Right atrium auricular region (tissue), 2 donors: ENCODE measurements at regions not wholly inside any gene's neighbourhood (a gene's known extent, or its start where the extent isn't known, plus 50 kb on each side); places are given as distances from the start of the nearest gene placed in this dataset.

Experiments used
- DNase-seq: peaks from one replicate; pipeline ENCODE4 v3.0.0-alpha.2; 2019; ENCODE audit warnings: low spot score
- H3K27ac ChIP-seq, 2 donors: fragments of 200-600 bp; sonication (generic); 1 replicate in 1 of 2; 2 replicates in 1 of 2; pipeline ENCODE4 v1.5.1; 2016 to 2019
- H3K27me3 ChIP-seq, 2 donors: fragments of 200-600 bp; sonication (generic); one replicate each; pipeline versions ENCODE4 v1.5.1 to v1.6.0; 2017 to 2019
- H3K36me3 ChIP-seq: fragments of 200-600 bp; sonication (generic); one replicate; pipeline ENCODE4 v1.5.1; 2016
- H3K4me1 ChIP-seq, 2 donors: fragments of 200-600 bp; sonication (generic); one replicate each; pipeline versions ENCODE4 v1.5.1 to v1.6.0; 2017 to 2019
- H3K4me3 ChIP-seq, 2 donors: fragments of 200-600 bp; sonication (generic); 1 replicate in 1 of 2; 2 replicates in 1 of 2; pipeline ENCODE4 v1.5.1; 2017 to 2019; ENCODE audit warnings: mild to moderate bottlenecking in 1 of 2, moderate library complexity in 1 of 2
- H3K9me3 ChIP-seq, 2 donors: fragments of 200-600 bp; sonication (generic); one replicate each; pipeline ENCODE4 v1.5.1; 2019
- TF ChIP-seq, protein P1 (sequence below), 2 donors: fragments of 200-600 bp; sonication (generic); IDR thresholded peaks; one replicate each; pipeline ENCODE4 v1.5.1; 2019; ENCODE audit warnings: antibody characterized with exemption in 2 of 2

DNA sequence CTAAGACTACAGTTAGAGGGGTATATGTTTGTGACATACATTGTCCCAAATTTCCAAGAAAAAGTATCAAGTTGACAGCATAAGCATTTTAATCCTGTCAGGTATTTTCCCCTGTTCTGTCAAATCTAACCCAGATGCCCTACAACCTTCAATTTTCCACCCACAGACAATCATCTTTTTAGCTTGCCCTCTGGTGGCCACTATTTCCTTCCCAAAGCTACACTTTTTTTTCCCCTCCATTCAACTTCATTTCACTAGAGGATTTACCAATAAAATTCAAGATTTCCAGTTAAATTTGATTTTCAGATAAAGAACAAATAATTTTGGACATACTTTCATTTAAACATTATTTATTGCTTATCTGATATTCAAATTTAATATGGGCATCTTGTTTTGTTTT is 286.6 kb downstream of the TENT5A start:
- no peaks in the 10 kb centered on the region for H3K4me1 ChIP-seq
- TF ChIP-seq, protein P1, sequence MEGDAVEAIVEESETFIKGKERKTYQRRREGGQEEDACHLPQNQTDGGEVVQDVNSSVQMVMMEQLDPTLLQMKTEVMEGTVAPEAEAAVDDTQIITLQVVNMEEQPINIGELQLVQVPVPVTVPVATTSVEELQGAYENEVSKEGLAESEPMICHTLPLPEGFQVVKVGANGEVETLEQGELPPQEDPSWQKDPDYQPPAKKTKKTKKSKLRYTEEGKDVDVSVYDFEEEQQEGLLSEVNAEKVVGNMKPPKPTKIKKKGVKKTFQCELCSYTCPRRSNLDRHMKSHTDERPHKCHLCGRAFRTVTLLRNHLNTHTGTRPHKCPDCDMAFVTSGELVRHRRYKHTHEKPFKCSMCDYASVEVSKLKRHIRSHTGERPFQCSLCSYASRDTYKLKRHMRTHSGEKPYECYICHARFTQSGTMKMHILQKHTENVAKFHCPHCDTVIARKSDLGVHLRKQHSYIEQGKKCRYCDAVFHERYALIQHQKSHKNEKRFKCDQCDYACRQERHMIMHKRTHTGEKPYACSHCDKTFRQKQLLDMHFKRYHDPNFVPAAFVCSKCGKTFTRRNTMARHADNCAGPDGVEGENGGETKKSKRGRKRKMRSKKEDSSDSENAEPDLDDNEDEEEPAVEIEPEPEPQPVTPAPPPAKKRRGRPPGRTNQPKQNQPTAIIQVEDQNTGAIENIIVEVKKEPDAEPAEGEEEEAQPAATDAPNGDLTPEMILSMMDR (IDR thresholded peaks at IDR 0.05), result peak; percentile 31 to 67

GRCh38 chr6:81456416-81456815 is 296.1 kb downstream of the TENT5A start:
- TF ChIP-seq, protein P1 (IDR thresholded peaks at IDR 0.05), result no peak
- no peak for DNase-seq
- Histone ChIP-seq H3K27me3 (no peaks in the 10 kb centered on the region), H3K36me3 (no peaks in the 10 kb centered on the region), H3K4me1 (no peaks in the 10 kb centered on the region), H3K4me3 (no peak overlapping the region), H3K27ac (no peak overlapping the region), H3K9me3 (peaks cover 0 to 10% of the 10 kb centered on the region in 2 donors)

More for the DNA sequence above, 286.6 kb downstream of the TENT5A start:
- Histone ChIP-seq H3K9me3 (no peaks in the 10 kb centered on the region), H3K4me3 (no peak overlapping the region), H3K27me3 (no peaks in the 10 kb centered on the region), H3K36me3 (no peaks in the 10 kb centered on the region), H3K27ac (no peak overlapping the region)
- no peak for DNase-seq

DNA sequence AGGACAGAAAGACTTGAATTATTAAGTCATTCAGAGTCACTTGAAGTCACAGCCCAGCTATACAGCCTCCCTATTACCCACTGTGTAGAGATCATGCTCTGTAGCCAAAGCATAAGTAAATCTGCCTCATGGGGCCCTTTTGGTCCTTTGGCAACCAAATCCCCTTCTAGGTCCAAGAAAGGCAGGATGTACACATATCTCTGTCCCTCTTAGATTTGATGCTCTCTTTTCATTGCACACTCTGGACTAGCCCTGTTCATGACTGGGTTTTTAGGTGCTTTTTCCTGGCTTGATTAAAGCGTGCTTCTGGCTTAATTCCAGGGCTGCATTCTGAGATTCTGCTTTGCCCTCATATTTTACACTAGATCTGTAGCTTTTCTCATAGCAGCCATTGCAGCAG is 296.8 kb downstream of the TENT5A start:
- Histone ChIP-seq H3K4me1 (no peaks in the 10 kb centered on the region), H3K36me3 (no peaks in the 10 kb centered on the region), H3K27me3 (no peaks in the 10 kb centered on the region), H3K27ac (no peak overlapping the region), H3K4me3 (no peak overlapping the region), H3K9me3 (peaks cover 0 to 10% of the 10 kb centered on the region in 2 donors)
- TF ChIP-seq, protein P1 (IDR thresholded peaks at IDR 0.05), result no peak
- DNase-seq, result no peak

DNA sequence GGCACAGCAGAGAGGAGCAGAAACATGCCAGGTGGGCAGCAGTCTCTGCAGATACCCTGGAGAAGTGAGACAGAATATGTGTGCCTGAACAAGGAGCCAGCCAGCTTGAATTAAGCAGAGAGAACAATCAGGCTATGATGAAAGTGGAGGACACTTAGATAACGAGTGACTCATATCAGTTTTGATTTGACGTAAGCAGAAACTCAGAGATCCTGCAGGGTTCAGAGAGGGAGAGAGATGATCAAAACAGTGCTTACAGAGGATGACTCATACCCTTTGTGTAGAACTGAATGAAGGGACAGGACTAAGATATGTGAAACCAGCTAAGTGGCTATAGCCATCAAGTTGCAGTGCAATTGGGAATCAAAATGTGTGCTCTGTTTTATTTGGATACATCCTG is 300.7 kb downstream of the TENT5A start:
- no peaks in the 10 kb centered on the region for H3K9me3 ChIP-seq
- H3K27ac ChIP-seq, result no peak overlapping the region
- H3K4me3 ChIP-seq, result no peak overlapping the region
- TF ChIP-seq, protein P1 (IDR thresholded peaks at IDR 0.05), result no peak
- no peak for DNase-seq
- no peaks in the 10 kb centered on the region for H3K36me3 ChIP-seq
- no peaks in the 10 kb centered on the region for H3K4me1 ChIP-seq
- no peaks in the 10 kb centered on the region for H3K27me3 ChIP-seq

DNA sequence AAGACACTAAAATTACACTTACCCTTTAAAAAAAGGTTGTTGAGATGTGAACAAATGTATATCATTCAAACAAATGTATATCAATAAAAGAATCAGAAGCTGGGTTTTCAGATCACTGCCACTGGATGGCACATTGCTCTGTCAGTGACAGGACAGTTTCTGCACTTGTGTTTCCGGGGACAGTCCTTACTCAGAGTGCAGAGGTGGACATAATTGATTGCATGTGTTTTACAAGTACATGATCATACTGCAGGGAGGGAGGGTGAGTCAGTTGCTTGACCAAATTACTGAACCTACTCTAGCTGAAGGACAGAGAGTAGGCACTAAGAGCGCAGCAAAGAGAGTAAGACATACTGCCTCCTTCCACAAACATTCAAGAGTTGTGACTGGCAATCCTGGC is 302.3 kb downstream of the TENT5A start:
- Histone ChIP-seq H3K9me3 (no peaks in the 10 kb centered on the region), H3K27me3 (no peaks in the 10 kb centered on the region), H3K27ac (no peak overlapping the region), H3K4me1 (no peaks in the 10 kb centered on the region), H3K4me3 (no peak overlapping the region), H3K36me3 (no peaks in the 10 kb centered on the region)
- TF ChIP-seq, protein P1 (IDR thresholded peaks at IDR 0.05), result no peak
- DNase-seq, result no peak

DNA sequence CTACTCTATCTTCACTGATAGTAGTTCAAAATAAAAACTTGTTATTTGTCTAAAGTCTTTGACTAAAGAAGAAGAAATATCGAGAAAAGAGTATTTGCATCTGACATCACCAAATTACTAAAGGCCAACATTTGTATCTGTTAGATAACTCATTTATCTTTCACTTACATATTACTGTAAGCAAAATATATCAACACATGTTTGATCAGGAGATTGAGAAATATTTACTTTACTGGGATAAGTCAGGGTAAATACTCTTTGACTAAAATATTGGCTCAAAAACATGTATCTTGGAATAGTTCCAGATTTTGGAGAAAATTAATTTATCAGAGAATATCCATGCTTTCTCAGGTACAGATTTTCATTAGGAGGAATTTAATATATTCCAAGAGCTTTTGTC is 306.0 kb downstream of the TENT5A start:
- no peaks in the 10 kb centered on the region for H3K27me3 ChIP-seq
- no peaks in the 10 kb centered on the region for H3K36me3 ChIP-seq
- no peak overlapping the region for H3K27ac ChIP-seq
- TF ChIP-seq, protein P1 (IDR thresholded peaks at IDR 0.05), result no peak
- H3K4me3 ChIP-seq, result no peak overlapping the region
- DNase-seq, result no peak
- no peaks in the 10 kb centered on the region for H3K9me3 ChIP-seq
- no peaks in the 10 kb centered on the region for H3K4me1 ChIP-seq
